Left colon (tissue), 2 donors: ENCODE measurements at regions not wholly inside any gene's neighbourhood (a gene's known extent, or its start where the extent isn't known, plus 50 kb on each side); places are given as distances from the start of the nearest gene placed in this dataset.
"Not testable (repeated sequence)": the region's sequence is repeated elsewhere in the genome, so short reads cannot be mapped to it uniquely, and the experiment has no call there.

ENCODE experiments used
- ATAC-seq: fragments of 200-7000 bp; cut with Tn5 transposase; one replicate; pipeline ENCODE4 v1.9.1; 2020; ENCODE audit warnings: mild to moderate bottlenecking, moderate library complexity
- DNase-seq, 2 donors: peaks; one replicate each; pipeline ENCODE4 v3.0.0-alpha.2; 2020
- intact Hi-C, 2 donors: fragments of 100-400 bp; cut with DNase I in 1 of 2; cut with micrococcal nuclease in 1 of 2; formaldehyde crosslinking; loops; one replicate each; pipeline versions ENCODE4 v1.11.2 to v1.14.0; 2022; cut with DNase I, micrococcal nuclease
- donor health status: DM: no; HTN: no; CAD: no.
- donor health status: DM: yes; HTN: yes; CAD: no.

GRCh38 chr14:53766601-53767000, 190.0 kb downstream of the BMP4 start:
- intact Hi-C loops, result no loop called here
- ATAC-seq (no peak), DNase-seq (no peak)

- intact Hi-C loops, result no loop called here
- DNase-seq (no peak), ATAC-seq (no peak)
Observed at GRCh38 chr14:53766106-53766505, 190.5 kb downstream of the BMP4 start.

- no peak for DNase-seq
- intact Hi-C loops, result no loop called here
- no peak for ATAC-seq
Observed at GRCh38 chr14:53764846-53765245, 191.8 kb downstream of the BMP4 start.

- DNase-seq, result no peak
- ATAC-seq, result no peak
- intact Hi-C loops, result no loop called here
Observed at GRCh38 chr14:53758141-53758540, 198.5 kb downstream of the BMP4 start.

- DNase-seq (no peak), ATAC-seq (no peak)
- intact Hi-C loops, result no loop called here
Observed at GRCh38 chr14:53757732-53758131, 198.9 kb downstream of the BMP4 start.

- DNase-seq (no peak), ATAC-seq (no peak)
- intact Hi-C loops, result no loop called here
Observed at GRCh38 chr14:53751650-53752049, 205.0 kb downstream of the BMP4 start.

- ATAC-seq (no peak), DNase-seq (no peak)
- intact Hi-C loops, result no loop called here
Observed at GRCh38 chr14:53748691-53749090, 207.9 kb downstream of the BMP4 start.

GRCh38 chr14:53744857-53745256, 211.8 kb downstream of the BMP4 start:
- DNase-seq (no peak), ATAC-seq (no peak)
- intact Hi-C loops, result no loop called here

GRCh38 chr14:53743371-53743770, 213.3 kb downstream of the BMP4 start:
- no peak for DNase-seq
- no peak for ATAC-seq
- intact Hi-C loops, result no loop called here

- intact Hi-C loops, result no loop called here
- DNase-seq (no peak), ATAC-seq (no peak)
Observed at GRCh38 chr14:53742233-53742620, 214.4 kb downstream of the BMP4 start.

- ATAC-seq (no peak), DNase-seq (no peak)
- intact Hi-C loops, result no loop called here
Observed at GRCh38 chr14:53741479-53742232, 215.0 kb downstream of the BMP4 start.

- ATAC-seq (no peak), DNase-seq (no peak)
- intact Hi-C loops, result no loop called here
Observed at GRCh38 chr14:53740570-53740969, 216.1 kb downstream of the BMP4 start.

GRCh38 chr14:53735916-53736315, 220.7 kb downstream of the BMP4 start:
- ATAC-seq (no peak), DNase-seq (no peak)
- intact Hi-C loops, result no loop called here

GRCh38 chr14:53723221-53723620, 233.4 kb downstream of the BMP4 start:
- no peak for ATAC-seq
- intact Hi-C loops, result no loop called here

GRCh38 chr14:53719536-53719935, 237.1 kb downstream of the BMP4 start:
- ATAC-seq (no peak), DNase-seq (no peak)
- intact Hi-C loops, result no loop called here

More at GRCh38 chr14:53723221-53723620, 233.4 kb downstream of the BMP4 start:
- DNase-seq, result no peak

GRCh38 chr14:53716578-53716977, 240.0 kb downstream of the BMP4 start:
- intact Hi-C loops, result no loop called here
- ATAC-seq (no peak), DNase-seq (no peak)

- intact Hi-C loops, result no loop called here
- ATAC-seq (peak; percentile 35), DNase-seq (no peak)
Observed at GRCh38 chr14:53715193-53715721, 241.4 kb downstream of the BMP4 start.

GRCh38 chr14:53714495-53715192, 242.0 kb downstream of the BMP4 start:
- intact Hi-C loops, result no loop called here
- ATAC-seq (no peak), DNase-seq (no peak)

GRCh38 chr14:53712901-53713300, 243.7 kb downstream of the BMP4 start:
- intact Hi-C loops, ATAC-seq, DNase-seq: not testable (repeated sequence)

- no peak for ATAC-seq
- DNase-seq, result no peak
- intact Hi-C loops, result no loop called here
Observed at GRCh38 chr14:53711205-53711604, 245.4 kb downstream of the BMP4 start.
